ENCODE measurements at regions not wholly inside any gene's neighbourhood (a gene's known extent, or its start where the extent isn't known, plus 50 kb on each side); places are given as distances from the start of the nearest gene placed in this dataset.

- TF ChIP-seq CTCF (conservative IDR thresholded peaks at IDR 0.05): no peak
- TF ChIP-seq EZH2 (IDR thresholded peaks at IDR 0.05; ENCODE audit: low read depth): no peak
These were observed 108.8 kb downstream of the CHD1L start for GRCh38 chr1:147351140-147351835.

Measured in PC-9 (cell line).